Cardiac muscle cell (in vitro differentiated cells and primary cell): ENCODE measurements at regions not wholly inside any gene's neighbourhood (a gene's known extent, or its start where the extent isn't known, plus 50 kb on each side); places are given as distances from the start of the nearest gene placed in this dataset.

Source experiments
- DNase-seq, 2 donors: peaks; one replicate each; pipeline versions ENCODE4 v3.0.0 to v3.0.0-alpha.2; 2010 to 2017; ENCODE audit warnings: low read depth in 1 of 2, low spot score in 1 of 2
- H3K27ac ChIP-seq: fragments of 200-600 bp; sonication (generic); 2 replicates; pipeline ENCODE4 v1.5.1; 2016
- H3K27me3 ChIP-seq: fragments of 200-600 bp; sonication (generic); 2 replicates; pipeline ENCODE4 v1.6.0; 2016; ENCODE audit warnings: control low read depth
- H3K36me3 ChIP-seq: fragments of 200-600 bp; sonication (generic); 2 replicates; pipeline ENCODE4 v1.5.1; 2016; ENCODE audit warnings: control low read depth
- H3K4me1 ChIP-seq: fragments of 200-600 bp; sonication (generic); 2 replicates; pipeline ENCODE4 v1.8.1; 2017; ENCODE audit warnings: low read depth, mild to moderate bottlenecking, mixed run types
- H3K4me3 ChIP-seq: fragments of 200-600 bp; sonication (generic); 2 replicates; pipeline ENCODE4 v1.5.1; 2016; ENCODE audit warnings: mild to moderate bottlenecking
- H3K9me3 ChIP-seq: fragments of 200-600 bp; sonication (generic); 2 replicates; pipeline ENCODE4 v1.5.1; 2017; ENCODE audit warnings: low read depth, mild to moderate bottlenecking, control low read depth
- CTCF ChIP-seq: IDR thresholded peaks from 2 replicates; pipeline ENCODE4 v1.5.1; 2012; ENCODE audit warnings: low read depth, mild to moderate bottlenecking, low read length

- TF ChIP-seq CTCF, result peak; percentile 86
- no peaks in the 10 kb centered on the region for H3K9me3 ChIP-seq
- H3K4me3 ChIP-seq, result no peak overlapping the region
- peak overlapping the region; percentile 81 for H3K27ac ChIP-seq
- DNase-seq, result peak; percentile 69 to 75
- H3K27me3 ChIP-seq, result no peaks in the 10 kb centered on the region
- no peaks in the 10 kb centered on the region for H3K36me3 ChIP-seq
- peaks cover 30% of the 10 kb centered on the region for H3K4me1 ChIP-seq
Observed at GRCh38 chr13:23960566-23961156, 63.4 kb upstream of the C1QTNF9B start.

- DNase-seq, result no peak
- Histone ChIP-seq H3K36me3 (no peaks in the 10 kb centered on the region), H3K9me3 (no peaks in the 10 kb centered on the region), H3K27me3 (no peaks in the 10 kb centered on the region), H3K4me1 (peaks cover 23% of the 10 kb centered on the region), H3K27ac (no peak overlapping the region), H3K4me3 (no peak overlapping the region)
- TF ChIP-seq CTCF, result no peak
Observed at GRCh38 chr13:23963184-23963931, 66.1 kb upstream of the C1QTNF9B start.

GRCh38 chr13:23963947-23964346, 66.6 kb upstream of the C1QTNF9B start:
- Histone ChIP-seq H3K4me1 (peaks cover 18% of the 10 kb centered on the region), H3K9me3 (no peaks in the 10 kb centered on the region), H3K27ac (no peak overlapping the region), H3K27me3 (no peaks in the 10 kb centered on the region), H3K36me3 (no peaks in the 10 kb centered on the region), H3K4me3 (no peak overlapping the region)
- DNase-seq, result no peak
- TF ChIP-seq CTCF, result no peak

GRCh38 chr13:23965346-23965745, 68.0 kb upstream of the C1QTNF9B start:
- Histone ChIP-seq H3K9me3 (no peaks in the 10 kb centered on the region), H3K36me3 (no peaks in the 10 kb centered on the region), H3K27me3 (no peaks in the 10 kb centered on the region), H3K4me3 (no peak overlapping the region), H3K27ac (no peak overlapping the region), H3K4me1 (peaks cover 17% of the 10 kb centered on the region)
- DNase-seq, result no peak
- no peak for TF ChIP-seq CTCF

GRCh38 chr13:23966221-23966690, 69.0 kb upstream of the C1QTNF9B start:
- no peak for DNase-seq
- Histone ChIP-seq H3K4me3 (no peak overlapping the region), H3K36me3 (no peaks in the 10 kb centered on the region), H3K27me3 (no peaks in the 10 kb centered on the region), H3K9me3 (no peaks in the 10 kb centered on the region), H3K27ac (no peak overlapping the region), H3K4me1 (peaks cover 20% of the 10 kb centered on the region)
- TF ChIP-seq CTCF, result no peak
